GM23338 (cell line): ENCODE measurements at regions not wholly inside any gene's neighbourhood (a gene's known extent, or its start where the extent isn't known, plus 50 kb on each side); places are given as distances from the start of the nearest gene placed in this dataset.

Experiments used
- ATAC-seq: fragments of 200-7000 bp; cut with Tn5 transposase; 3 replicates; pipeline ENCODE4 v1.9.1; 2020
- DNase-seq: peaks from one replicate; pipeline ENCODE4 v3.0.0-alpha.2; 2015; ENCODE audit warnings: low spot score
- H2AFZ ChIP-seq: fragments of 200-600 bp; sonication (generic); 2 replicates; pipeline ENCODE4 v1.8.0; 2016; ENCODE audit warnings: antibody characterized with exemption, mild to moderate bottlenecking, moderate library complexity
- H3F3A ChIP-seq: fragments of 200-600 bp; sonication (generic); replicated peaks from 2 replicates; pipeline ENCODE4 v1.8.0; 2017; ENCODE audit warnings: antibody characterized with exemption, mixed run types, low read depth
- H3K27ac ChIP-seq: fragments of 200-600 bp; sonication (generic); 2 replicates; pipeline ENCODE4 v1.6.1; 2016; ENCODE audit warnings: low read depth
- H3K27me3 ChIP-seq: fragments of 200-600 bp; sonication (generic); 2 replicates; pipeline ENCODE4 v1.8.0; 2016; ENCODE audit warnings: mild to moderate bottlenecking, mixed run types, moderate library complexity; ENCODE audit not compliant: insufficient read depth
- H3K36me3 ChIP-seq: fragments of 200-600 bp; sonication (generic); 2 replicates; pipeline ENCODE4 v1.8.0; 2016; ENCODE audit warnings: mild to moderate bottlenecking; ENCODE audit not compliant: insufficient read depth
- H3K4me1 ChIP-seq: fragments of 200-600 bp; sonication (generic); 2 replicates; pipeline ENCODE4 v1.8.0; 2016; ENCODE audit warnings: mild to moderate bottlenecking, moderate library complexity; ENCODE audit not compliant: insufficient read depth
- H3K4me2 ChIP-seq: fragments of 200-600 bp; sonication (generic); 2 replicates; pipeline ENCODE4 v1.7.1; 2017; ENCODE audit warnings: mixed run types
- H3K4me3 ChIP-seq: fragments of 200-600 bp; sonication (generic); 2 replicates; pipeline ENCODE4 v1.6.1; 2016; ENCODE audit warnings: mixed run types
- H3K79me2 ChIP-seq: fragments of 200-600 bp; sonication (generic); replicated peaks from 2 replicates; pipeline ENCODE4 v1.8.0; 2017; ENCODE audit warnings: mild to moderate bottlenecking; ENCODE audit not compliant: insufficient read depth
- H3K9me2 ChIP-seq: fragments of 200-600 bp; sonication (generic); 2 replicates; pipeline ENCODE4 v1.8.0; 2017; ENCODE audit not compliant: insufficient read depth
- H4K20me1 ChIP-seq: fragments of 200-600 bp; sonication (generic); replicated peaks from 2 replicates; pipeline ENCODE4 v1.8.0; 2017; ENCODE audit warnings: mild to moderate bottlenecking; ENCODE audit not compliant: insufficient read depth
- H3K27ac Mint-ChIP-seq: 2 replicates; pipeline ENCODE4 v1.8.0; 2020; ENCODE audit warnings: inconsistent platforms, mild to moderate bottlenecking, moderate library complexity, mixed read lengths
- H3K27me3 Mint-ChIP-seq: 3 replicates; pipeline ENCODE4 v1.8.0; 2022; ENCODE audit warnings: low read depth, mild to moderate bottlenecking, moderate library complexity, mixed read lengths, inconsistent platforms; ENCODE audit not compliant: insufficient read depth, poor library complexity
- H3K36me3 Mint-ChIP-seq: 3 replicates; pipeline ENCODE4 v1.8.0; 2021; ENCODE audit warnings: low read depth, mild to moderate bottlenecking, inconsistent platforms, moderate library complexity, mixed read lengths
- H3K4me1 Mint-ChIP-seq: 3 replicates; pipeline ENCODE4 v1.8.0; 2020; ENCODE audit warnings: mild to moderate bottlenecking, inconsistent platforms, mixed read lengths
- H3K4me3 Mint-ChIP-seq: 3 replicates; pipeline ENCODE4 v1.8.0; 2021; ENCODE audit warnings: moderate library complexity, mild to moderate bottlenecking, inconsistent platforms, mixed read lengths
- H3K9me3 Mint-ChIP-seq: 3 replicates; pipeline ENCODE4 v1.8.0; 2020; ENCODE audit warnings: moderate library complexity, mild to moderate bottlenecking, inconsistent platforms, mixed read lengths
- CREB1 ChIP-seq: fragments of 250-450 bp; sonication (Bioruptor Pico); IDR thresholded peaks from 2 replicates; pipeline ENCODE4 v1.5.0; 2020; ENCODE audit warnings: low read depth, mild to moderate bottlenecking, moderate library complexity
- EZH2 ChIP-seq: fragments of 200-600 bp; sonication (generic); IDR thresholded peaks from one replicate; pipeline ENCODE4 v1.8.0; 2017; ENCODE audit warnings: antibody characterized with exemption, mild to moderate bottlenecking, low read depth; ENCODE audit not compliant: unreplicated experiment
- REST ChIP-seq: IDR thresholded peaks from one replicate; pipeline ENCODE4 v1.6.1; 2018; ENCODE audit warnings: antibody characterized with exemption; ENCODE audit not compliant: unreplicated experiment
- STAT1 ChIP-seq: IDR thresholded peaks from one replicate; pipeline ENCODE4 v1.6.1; 2016; ENCODE audit warnings: antibody characterized with exemption; ENCODE audit not compliant: unreplicated experiment
- ZNF331 ChIP-seq: fragments of 250-450 bp; sonication (Bioruptor Pico); IDR thresholded peaks from 2 replicates; pipeline ENCODE4 v1.5.0; 2020; ENCODE audit warnings: low read depth, mild to moderate bottlenecking, moderate library complexity
- ZNF462 ChIP-seq: fragments of 250-450 bp; sonication (Bioruptor Pico); IDR thresholded peaks from 2 replicates; pipeline ENCODE4 v1.5.0; 2020; ENCODE audit warnings: mild to moderate bottlenecking, moderate library complexity

- Mint-ChIP-seq H3K27me3 (no peaks in the 10 kb centered on the region), H3K36me3 (no peaks in the 10 kb centered on the region; the same call in 2 of the 3 replicates), H3K4me3 (no peak overlapping the region), H3K9me3 (peaks cover 10% of the 10 kb centered on the region; the same call in 2 of the 3 replicates), H3K4me1 (no peaks in the 10 kb centered on the region), H3K27ac (no peak overlapping the region)
- Histone ChIP-seq H3K9me2 (peaks cover 6% of the 10 kb centered on the region; the same call in 1 of the 2 replicates), H4K20me1 (no peaks in the 10 kb centered on the region), H3K27ac (no peak overlapping the region), H3K4me3 (no peak overlapping the region), H3K4me1 (no peaks in the 10 kb centered on the region), H2AFZ (no peak overlapping the region), H3K79me2 (no peaks in the 10 kb centered on the region), H3K4me2 (no peak overlapping the region), H3F3A (no peaks in the 10 kb centered on the region), H3K27me3 (no peaks in the 10 kb centered on the region), H3K36me3 (no peaks in the 10 kb centered on the region)
- ATAC-seq, result no peak
- DNase-seq, result no peak
- TF ChIP-seq CREB1 (CRISPR knock-in tag) (no peak), REST (no peak), ZNF462 (no peak), EZH2 (no peak), ZNF331 (CRISPR knock-in tag) (no peak), STAT1 (no peak)
Observed at GRCh38 chr16:17705847-17706246, 235.1 kb upstream of the XYLT1 start.
